Neural progenitor cell (in vitro differentiated cells): ENCODE measurements at regions not wholly inside any gene's neighbourhood (a gene's known extent, or its start where the extent isn't known, plus 50 kb on each side); places are given as distances from the start of the nearest gene placed in this dataset.
A peak's percentile ranks its signal among the peaks of the same experiment; 100 is the strongest.
"Not testable (repeated sequence)": the region's sequence is repeated elsewhere in the genome, so short reads cannot be mapped to it uniquely, and the experiment has no call there.

Source experiments
- DNase-seq: peaks from one replicate; pipeline ENCODE4 v3.0.0-alpha.2; 2016; ENCODE audit warnings: low spot score
- H2AFZ ChIP-seq: fragments of 200-600 bp; sonication (generic); replicated peaks from 2 replicates; pipeline ENCODE4 v1.6.1; 2016; ENCODE audit warnings: antibody characterized with exemption
- H3F3A ChIP-seq: fragments of 200-600 bp; sonication (generic); 2 replicates; pipeline ENCODE4 v1.6.1; 2016; ENCODE audit warnings: antibody characterized with exemption, low read depth
- H3K27ac ChIP-seq: fragments of 200-600 bp; sonication (generic); 2 replicates; pipeline ENCODE4 v1.5.1; 2016; ENCODE audit warnings: mild to moderate bottlenecking
- H3K27me3 ChIP-seq: fragments of 200-600 bp; sonication (generic); 2 replicates; pipeline ENCODE4 v1.6.1; 2016; ENCODE audit warnings: mild to moderate bottlenecking, moderate library complexity
- H3K36me3 ChIP-seq: fragments of 200-600 bp; sonication (generic); 2 replicates; pipeline ENCODE4 v1.5.1; 2016
- H3K4me1 ChIP-seq: fragments of 200-600 bp; sonication (generic); 2 replicates; pipeline ENCODE4 v1.6.1; 2016; ENCODE audit warnings: mixed run types
- H3K4me2 ChIP-seq: fragments of 200-600 bp; sonication (generic); 2 replicates; pipeline ENCODE4 v1.6.1; 2016
- H3K4me3 ChIP-seq: fragments of 200-600 bp; sonication (generic); 2 replicates; pipeline ENCODE4 v1.5.1; 2016
- H3K79me2 ChIP-seq: fragments of 200-600 bp; sonication (generic); 2 replicates; pipeline ENCODE4 v1.6.1; 2016; ENCODE audit warnings: low read depth
- H3K9ac ChIP-seq: fragments of 200-600 bp; sonication (generic); 2 replicates; pipeline ENCODE4 v1.6.1; 2016
- H3K9me3 ChIP-seq: fragments of 200-600 bp; sonication (generic); 2 replicates; pipeline ENCODE4 v1.5.1; 2016; ENCODE audit warnings: low read depth
- H4K20me1 ChIP-seq: fragments of 200-600 bp; sonication (generic); 2 replicates; pipeline ENCODE4 v1.6.1; 2016; ENCODE audit warnings: low read depth
- H3K27ac Mint-ChIP-seq: 3 replicates; pipeline ENCODE4 v1.8.0; 2021; ENCODE audit warnings: mixed read lengths
- H3K27me3 Mint-ChIP-seq: 2 replicates; pipeline ENCODE4 v1.8.0; 2022; ENCODE audit warnings: low read depth, mild to moderate bottlenecking, inconsistent platforms, moderate library complexity, mixed read lengths; ENCODE audit not compliant: insufficient read depth
- H3K36me3 Mint-ChIP-seq: 3 replicates; pipeline ENCODE4 v1.8.0; 2021; ENCODE audit warnings: mixed read lengths
- H3K4me1 Mint-ChIP-seq: 3 replicates; pipeline ENCODE4 v1.8.0; 2021; ENCODE audit warnings: mixed read lengths
- H3K4me3 Mint-ChIP-seq: 3 replicates; pipeline ENCODE4 v1.8.0; 2021; ENCODE audit warnings: mild to moderate bottlenecking, moderate library complexity, mixed read lengths
- H3K9me3 Mint-ChIP-seq: 3 replicates; pipeline ENCODE4 v1.8.0; 2020; ENCODE audit warnings: mixed read lengths
- EZH2 ChIP-seq: fragments of 200-600 bp; sonication (generic); IDR thresholded peaks from 2 replicates; pipeline ENCODE4 v1.6.1; 2017; ENCODE audit warnings: antibody characterized with exemption, mild to moderate bottlenecking, moderate library complexity
- EZH2phosphoT487 ChIP-seq: fragments of 200-600 bp; sonication (generic); IDR thresholded peaks from 2 replicates; pipeline ENCODE4 v1.6.1; 2017; ENCODE audit warnings: antibody characterized with exemption
- TF ChIP-seq, protein P1 (sequence below): fragments of 200-600 bp; sonication (generic); IDR thresholded peaks from 2 replicates; pipeline ENCODE4 v1.5.1; 2017; ENCODE audit warnings: antibody characterized with exemption, mild to moderate bottlenecking

DNA sequence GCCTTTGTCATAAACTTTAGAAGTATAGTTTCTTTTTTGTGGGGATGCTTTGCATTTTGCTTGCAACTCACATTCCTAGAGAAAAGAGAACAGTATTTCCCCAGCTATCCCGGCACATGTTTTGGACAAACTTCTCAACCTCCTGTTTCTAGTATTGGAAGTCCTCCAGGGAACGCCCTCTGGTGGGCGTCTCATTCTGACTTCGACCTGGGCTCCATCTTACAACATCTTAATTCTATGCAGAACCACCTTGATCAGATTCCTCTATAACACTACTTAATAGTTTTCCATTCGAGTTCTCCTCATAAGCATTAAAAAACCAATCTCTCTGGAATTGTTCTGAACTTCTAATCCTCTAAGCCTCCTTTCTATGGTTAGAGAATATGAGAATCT lies 139.5 kb upstream of the FZD8 start:
- no peak overlapping the region for H2AFZ ChIP-seq
- peaks cover 12% of the 10 kb centered on the region for H3K4me1 Mint-ChIP-seq
- peak; percentile 46 for DNase-seq
- no peaks in the 10 kb centered on the region for H3K27me3 ChIP-seq
- no peak for TF ChIP-seq EZH2
- TF ChIP-seq EZH2phosphoT487 = no peak
- TF ChIP-seq, protein P1, sequence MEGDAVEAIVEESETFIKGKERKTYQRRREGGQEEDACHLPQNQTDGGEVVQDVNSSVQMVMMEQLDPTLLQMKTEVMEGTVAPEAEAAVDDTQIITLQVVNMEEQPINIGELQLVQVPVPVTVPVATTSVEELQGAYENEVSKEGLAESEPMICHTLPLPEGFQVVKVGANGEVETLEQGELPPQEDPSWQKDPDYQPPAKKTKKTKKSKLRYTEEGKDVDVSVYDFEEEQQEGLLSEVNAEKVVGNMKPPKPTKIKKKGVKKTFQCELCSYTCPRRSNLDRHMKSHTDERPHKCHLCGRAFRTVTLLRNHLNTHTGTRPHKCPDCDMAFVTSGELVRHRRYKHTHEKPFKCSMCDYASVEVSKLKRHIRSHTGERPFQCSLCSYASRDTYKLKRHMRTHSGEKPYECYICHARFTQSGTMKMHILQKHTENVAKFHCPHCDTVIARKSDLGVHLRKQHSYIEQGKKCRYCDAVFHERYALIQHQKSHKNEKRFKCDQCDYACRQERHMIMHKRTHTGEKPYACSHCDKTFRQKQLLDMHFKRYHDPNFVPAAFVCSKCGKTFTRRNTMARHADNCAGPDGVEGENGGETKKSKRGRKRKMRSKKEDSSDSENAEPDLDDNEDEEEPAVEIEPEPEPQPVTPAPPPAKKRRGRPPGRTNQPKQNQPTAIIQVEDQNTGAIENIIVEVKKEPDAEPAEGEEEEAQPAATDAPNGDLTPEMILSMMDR = peak; percentile 53
- H3K9ac ChIP-seq = no peak overlapping the region
- no peaks in the 10 kb centered on the region for H3K36me3 ChIP-seq
- no peak overlapping the region for H3K4me3 ChIP-seq
- H3F3A ChIP-seq = no peaks in the 10 kb centered on the region
- H3K4me3 Mint-ChIP-seq = no peak overlapping the region
- H4K20me1 ChIP-seq = no peaks in the 10 kb centered on the region
- H3K36me3 Mint-ChIP-seq = no peaks in the 10 kb centered on the region
- no peak overlapping the region for H3K27ac Mint-ChIP-seq
- H3K27ac ChIP-seq = no peak overlapping the region
- peaks cover 13% of the 10 kb centered on the region for H3K27me3 Mint-ChIP-seq
- no peak overlapping the region for H3K4me2 ChIP-seq
- H3K4me1 ChIP-seq = peaks cover 14% of the 10 kb centered on the region
- no peaks in the 10 kb centered on the region for H3K79me2 ChIP-seq
- H3K9me3 ChIP-seq = no peaks in the 10 kb centered on the region
- H3K9me3 Mint-ChIP-seq = peaks cover 5% of the 10 kb centered on the region

DNA sequence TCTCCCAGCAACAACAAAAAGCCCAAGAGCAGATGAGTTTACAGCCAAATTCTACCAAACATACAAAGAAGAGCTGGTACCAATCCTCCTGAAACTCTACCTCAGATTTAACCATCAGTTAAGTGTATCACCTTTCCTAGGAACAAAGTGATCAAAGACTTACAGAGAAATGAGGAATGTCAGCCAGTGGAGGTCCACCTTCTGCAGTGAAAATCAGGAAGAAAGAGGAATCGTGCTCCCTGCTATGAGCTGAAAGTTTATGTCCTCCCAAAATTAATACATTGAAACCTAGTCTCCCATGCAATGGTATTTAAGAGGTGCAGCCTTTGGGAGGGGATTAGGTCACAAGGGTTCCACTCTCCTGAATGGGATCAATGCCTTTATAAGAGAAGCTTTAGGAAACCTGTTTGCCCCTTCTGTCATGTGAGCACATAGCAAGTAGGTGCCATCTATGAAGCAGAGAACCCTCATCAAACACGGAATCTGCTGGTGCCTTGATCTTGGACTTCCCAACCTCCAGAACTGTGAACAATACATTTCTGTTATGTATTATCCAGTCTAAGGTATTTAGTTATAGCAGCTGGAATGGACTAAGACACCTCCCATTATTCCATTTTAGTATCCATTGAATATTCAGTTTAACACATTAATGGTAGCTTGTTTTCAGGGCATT lies 139.0 kb upstream of the FZD8 start:
- Histone ChIP-seq H4K20me1 (no peaks in the 10 kb centered on the region), H3K9me3 (no peaks in the 10 kb centered on the region), H3K36me3 (no peaks in the 10 kb centered on the region), H3K4me2 (no peak overlapping the region), H3K27ac (no peak overlapping the region), H3K27me3 (no peaks in the 10 kb centered on the region), H3K4me3 (no peak overlapping the region), H3K9ac (no peak overlapping the region), H3F3A (no peaks in the 10 kb centered on the region), H3K4me1 (peaks cover 14% of the 10 kb centered on the region), H2AFZ (no peak overlapping the region), H3K79me2 (no peaks in the 10 kb centered on the region)
- Mint-ChIP-seq H3K4me1 (peaks cover 12% of the 10 kb centered on the region), H3K27me3 (peaks cover 13% of the 10 kb centered on the region), H3K4me3 (no peak overlapping the region), H3K27ac (no peak overlapping the region), H3K9me3 (peaks cover 1% of the 10 kb centered on the region), H3K36me3 (no peaks in the 10 kb centered on the region)
- no peak for DNase-seq
- TF ChIP-seq EZH2phosphoT487 (no peak), EZH2 (no peak)
- TF ChIP-seq, protein P1 = peak; percentile 10

DNA sequence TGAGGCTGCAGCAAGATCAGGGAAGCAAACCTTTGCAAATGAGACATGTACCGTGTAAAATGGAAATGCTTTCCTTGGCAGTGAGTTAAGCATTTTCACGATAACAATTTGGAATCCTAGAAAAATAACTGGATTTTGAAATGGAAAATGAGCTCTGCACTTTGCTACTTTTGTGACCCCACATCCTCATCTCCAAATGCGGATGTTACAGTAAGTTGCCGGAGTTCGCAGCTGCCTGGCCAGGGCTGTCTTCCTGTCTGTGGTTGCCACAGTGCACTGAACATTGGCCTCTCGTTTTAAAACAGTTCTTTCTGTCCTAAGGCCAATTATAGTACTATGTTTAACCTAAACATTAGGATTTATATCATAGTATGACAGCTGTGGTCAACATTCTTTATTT lies 136.2 kb upstream of the FZD8 start:
- Histone ChIP-seq H3K4me3 (no peak overlapping the region), H3K79me2 (no peaks in the 10 kb centered on the region), H3K9ac (no peak overlapping the region), H3K4me1 (peaks cover 2% of the 10 kb centered on the region), H4K20me1 (no peaks in the 10 kb centered on the region), H3K27ac (no peak overlapping the region), H3F3A (no peaks in the 10 kb centered on the region), H2AFZ (no peak overlapping the region), H3K9me3 (no peaks in the 10 kb centered on the region), H3K27me3 (no peaks in the 10 kb centered on the region), H3K36me3 (no peaks in the 10 kb centered on the region), H3K4me2 (no peak overlapping the region)
- no peak overlapping the region for H3K4me3 Mint-ChIP-seq
- H3K9me3 Mint-ChIP-seq = peaks cover 6% of the 10 kb centered on the region
- no peak overlapping the region for H3K27ac Mint-ChIP-seq
- H3K4me1 Mint-ChIP-seq = no peaks in the 10 kb centered on the region
- no peak for TF ChIP-seq EZH2
- TF ChIP-seq, protein P1 = no peak
- no peak for TF ChIP-seq EZH2phosphoT487
- H3K36me3 Mint-ChIP-seq = no peaks in the 10 kb centered on the region
- no peak for DNase-seq
- H3K27me3 Mint-ChIP-seq = peaks cover 10% of the 10 kb centered on the region

DNA sequence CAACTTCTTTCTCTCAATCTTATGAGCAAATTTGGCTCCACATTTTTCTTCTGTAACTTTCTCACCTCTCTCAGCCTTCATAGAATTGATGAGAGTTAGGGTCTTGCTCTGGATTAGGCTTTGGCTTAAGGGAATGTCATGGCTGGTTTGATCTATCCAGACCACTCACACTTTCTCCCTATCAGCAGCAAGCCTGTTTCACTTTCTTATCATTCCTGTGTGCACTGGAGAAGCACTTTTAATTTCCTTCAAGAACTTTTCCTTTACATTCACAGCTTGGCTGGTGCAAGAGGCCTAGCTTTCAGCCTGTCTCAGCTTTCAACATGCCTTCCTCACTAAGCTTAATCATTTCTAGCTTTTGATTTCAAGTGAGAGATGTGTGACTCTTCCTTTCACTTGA lies 134.5 kb upstream of the FZD8 start:
- not testable (repeated sequence) for H3K27ac ChIP-seq, H3K4me2 ChIP-seq, H3K9me3 Mint-ChIP-seq, H3K36me3 ChIP-seq, H3K4me3 Mint-ChIP-seq, H3K9ac ChIP-seq, H4K20me1 ChIP-seq, H3K27me3 ChIP-seq, DNase-seq, H3K4me1 ChIP-seq, H3K27me3 Mint-ChIP-seq, H3K4me3 ChIP-seq, H3F3A ChIP-seq, H3K9me3 ChIP-seq, H3K4me1 Mint-ChIP-seq, H3K79me2 ChIP-seq, H3K36me3 Mint-ChIP-seq, H3K27ac Mint-ChIP-seq
- peak overlapping the region; percentile 26 for H2AFZ ChIP-seq
